Spleen (tissue), 11 donors: ENCODE measurements at regions not wholly inside any gene's neighbourhood (a gene's known extent, or its start where the extent isn't known, plus 50 kb on each side); places are given as distances from the start of the nearest gene placed in this dataset.

Experiments
- DNase-seq: peaks from one replicate; pipeline ENCODE4 v3.0.0-alpha.2; 2020
- H3K27ac ChIP-seq, 8 donors: fragments of 200-600 bp; sonication (generic) in 7 of 8; 1 replicate in 4 of 8; 2 replicates in 4 of 8; pipeline versions ENCODE4 v1.5.0 to v1.8.0; 2016 to 2021; ENCODE audit warnings: inconsistent platforms in 4 of 8, mild to moderate bottlenecking in 4 of 8, moderate library complexity in 1 of 8
- H3K27me3 ChIP-seq, 7 donors: fragments of 200-600 bp; sonication (generic) in 6 of 7; replicated peaks in 1 of 7; 1 replicate in 4 of 7; 2 replicates in 3 of 7; pipeline versions ENCODE4 v1.5.0 to v1.8.0; 2016 to 2021; ENCODE audit warnings: inconsistent platforms in 3 of 7, mild to moderate bottlenecking in 1 of 7
- H3K36me3 ChIP-seq, 6 donors: fragments of 200-600 bp; sonication (generic) in 5 of 6; 1 replicate in 4 of 6; 2 replicates in 2 of 6; pipeline versions ENCODE4 v1.5.0 to v1.8.0; 2016 to 2021; ENCODE audit warnings: inconsistent platforms in 2 of 6
- H3K4me1 ChIP-seq, 6 donors: fragments of 200-600 bp; sonication (generic) in 5 of 6; 1 replicate in 3 of 6; 2 replicates in 3 of 6; pipeline versions ENCODE4 v1.5.0 to v1.8.0; 2016 to 2021; ENCODE audit warnings: inconsistent platforms in 3 of 6
- H3K4me3 ChIP-seq, 8 donors: fragments of 200-600 bp; sonication (generic) in 7 of 8; 1 replicate in 4 of 8; 2 replicates in 4 of 8; pipeline versions ENCODE4 v1.5.0 to v1.8.0; 2016 to 2021; ENCODE audit warnings: inconsistent platforms in 4 of 8, mild to moderate bottlenecking in 4 of 8, moderate library complexity in 2 of 8
- H3K9me3 ChIP-seq, 8 donors: fragments of 200-600 bp; sonication (generic) in 7 of 8; 1 replicate in 4 of 8; 2 replicates in 4 of 8; pipeline versions ENCODE4 v1.5.0 to v1.8.0; 2016 to 2021; ENCODE audit warnings: inconsistent platforms in 4 of 8
- POLR2A ChIP-seq, 3 donors: fragments of 450-650 bp; IDR thresholded peaks; one replicate each; pipeline ENCODE4 v1.5.1; 2017; ENCODE audit warnings: antibody characterized with exemption in 3 of 3, mild to moderate bottlenecking in 1 of 3
- POLR2AphosphoS5 ChIP-seq, 3 donors: sonication (generic); formaldehyde crosslinking; IDR thresholded peaks; one replicate each; pipeline ENCODE4 v1.5.1; 2017; ENCODE audit warnings: antibody characterized with exemption in 3 of 3
- WGBS, 5 donors: extraction: QIAGEN DNeasy Blood & Tissue Kit in 3 of 5; methylation state at CpG; one replicate each; pipeline versions ENCODE4 v1.1.5 to v1.1.7; 2013 to 2018; 5-methylcytosine and 5-hydroxymethylcytosine counted together
- intact Hi-C: fragments of 100-400 bp; cut with DNase I; formaldehyde crosslinking; loops from one replicate; pipeline ENCODE4 v1.15.0; 2023; ENCODE audit warnings: low total_unique reads
- TF ChIP-seq, protein P1 (sequence below), 11 experiments: fragments of 200-600 bp in 7 of 11; fragments of 450-650 bp in 4 of 11; sonication (generic) in 4 of 11; IDR thresholded peaks in 8 of 11; conservative IDR thresholded peaks in 3 of 11; 1 replicate in 7 of 11; 2 replicates in 4 of 11; pipeline versions ENCODE4 v1.4.0 to v1.8.0; 2016 to 2021; ENCODE audit warnings: antibody characterized with exemption in 11 of 11, inconsistent platforms in 4 of 11, mild to moderate bottlenecking in 1 of 11
- donor health status: healthy with polysubstance abuse.
- donor health status: DM: no; HTN: no; CAD: no; lungs with moderate emphysema.
- donor health status: DM: no; HTN: no; CAD: no.
- donor health status: Bipolar disorder and iron deficiency.
- donor health status: healthy.
- donor health status: DM: no; HTN: no; CAD: no.
- donor health status: DM: yes; HTN: yes; CAD: no.

- H3K9me3 ChIP-seq, result no peaks in the 10 kb centered on the region
- H3K4me3 ChIP-seq, result no peak overlapping the region
- no peaks in the 10 kb centered on the region for H3K36me3 ChIP-seq
- H3K27ac ChIP-seq, result no peak overlapping the region
- H3K27me3 ChIP-seq, result no peaks in the 10 kb centered on the region
- 85 to 94% (median 87%) methylated on average over 9 of the region's 9 CpGs for WGBS, 5 donors
- intact Hi-C loops, result no loop called here
- peaks cover 0 to 17% (median 7%) of the 10 kb centered on the region in 6 donors for H3K4me1 ChIP-seq
- TF ChIP-seq, protein P1, sequence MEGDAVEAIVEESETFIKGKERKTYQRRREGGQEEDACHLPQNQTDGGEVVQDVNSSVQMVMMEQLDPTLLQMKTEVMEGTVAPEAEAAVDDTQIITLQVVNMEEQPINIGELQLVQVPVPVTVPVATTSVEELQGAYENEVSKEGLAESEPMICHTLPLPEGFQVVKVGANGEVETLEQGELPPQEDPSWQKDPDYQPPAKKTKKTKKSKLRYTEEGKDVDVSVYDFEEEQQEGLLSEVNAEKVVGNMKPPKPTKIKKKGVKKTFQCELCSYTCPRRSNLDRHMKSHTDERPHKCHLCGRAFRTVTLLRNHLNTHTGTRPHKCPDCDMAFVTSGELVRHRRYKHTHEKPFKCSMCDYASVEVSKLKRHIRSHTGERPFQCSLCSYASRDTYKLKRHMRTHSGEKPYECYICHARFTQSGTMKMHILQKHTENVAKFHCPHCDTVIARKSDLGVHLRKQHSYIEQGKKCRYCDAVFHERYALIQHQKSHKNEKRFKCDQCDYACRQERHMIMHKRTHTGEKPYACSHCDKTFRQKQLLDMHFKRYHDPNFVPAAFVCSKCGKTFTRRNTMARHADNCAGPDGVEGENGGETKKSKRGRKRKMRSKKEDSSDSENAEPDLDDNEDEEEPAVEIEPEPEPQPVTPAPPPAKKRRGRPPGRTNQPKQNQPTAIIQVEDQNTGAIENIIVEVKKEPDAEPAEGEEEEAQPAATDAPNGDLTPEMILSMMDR (IDR thresholded peaks at IDR 0.05 in 8 of 11, conservative IDR thresholded peaks at IDR 0.05 in 3 of 11), result no peak
- TF ChIP-seq POLR2A (IDR thresholded peaks at IDR 0.05) (no peak), POLR2AphosphoS5 (IDR thresholded peaks at IDR 0.05) (no peak)
- no peak for DNase-seq
These were observed 549.0 kb upstream of the ID2 start for GRCh38 chr2:8132879-8133278.

GRCh38 chr2:8133363-8133762 is 548.5 kb upstream of the ID2 start:
- peaks cover 0 to 17% (median 7%) of the 10 kb centered on the region in 6 donors for H3K4me1 ChIP-seq
- H3K9me3 ChIP-seq, result no peaks in the 10 kb centered on the region
- no peaks in the 10 kb centered on the region for H3K36me3 ChIP-seq
- TF ChIP-seq POLR2A (IDR thresholded peaks at IDR 0.05) (no peak), POLR2AphosphoS5 (IDR thresholded peaks at IDR 0.05) (no peak)
- TF ChIP-seq, protein P1 (IDR thresholded peaks at IDR 0.05 in 8 of 11, conservative IDR thresholded peaks at IDR 0.05 in 3 of 11), result no peak
- 87 to 91% (median 90%) methylated on average over 11 of the region's 11 CpGs for WGBS, 5 donors
- no peak overlapping the region for H3K27ac ChIP-seq
- intact Hi-C loops, result no loop called here
- no peak for DNase-seq
- H3K27me3 ChIP-seq, result no peaks in the 10 kb centered on the region
- H3K4me3 ChIP-seq, result no peak overlapping the region

GRCh38 chr2:8133913-8134472 is 547.9 kb upstream of the ID2 start:
- Histone ChIP-seq H3K36me3 (no peaks in the 10 kb centered on the region), H3K4me1 (peaks cover 0 to 17% (median 7%) of the 10 kb centered on the region in 6 donors), H3K27ac (peak overlapping the region in 5 of 8 donors; percentile 1 to 63 (median 33)), H3K27me3 (no peaks in the 10 kb centered on the region), H3K4me3 (no peak overlapping the region), H3K9me3 (no peaks in the 10 kb centered on the region)
- DNase-seq, result no peak
- 64 to 76% (median 71%) methylated on average over 11 of the region's 11 CpGs for WGBS, 5 donors
- no peak for TF ChIP-seq POLR2AphosphoS5 (IDR thresholded peaks at IDR 0.05)
- intact Hi-C loops, result no loop called here

DNA sequence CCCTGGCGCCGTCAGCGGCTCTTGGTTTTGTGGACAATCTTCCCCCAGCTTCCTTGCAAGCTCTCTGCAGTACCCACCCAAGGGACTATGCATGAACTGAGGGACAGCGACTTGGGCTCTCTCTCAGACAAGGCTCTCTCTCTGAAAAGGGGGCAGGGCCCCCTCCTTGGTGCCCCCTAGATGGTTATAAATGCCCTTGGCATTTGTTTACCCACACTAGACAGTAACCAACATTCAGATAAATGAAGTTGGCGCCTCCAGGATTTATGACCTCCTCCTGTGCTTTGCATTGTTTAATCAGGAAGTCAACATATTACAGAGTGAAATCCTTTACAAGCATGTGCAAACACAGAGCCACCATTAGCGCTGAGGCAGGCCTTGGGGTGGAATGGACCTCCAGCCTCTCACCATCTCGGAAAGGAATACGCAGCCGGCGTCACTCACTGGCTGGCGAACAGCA is 547.4 kb upstream of the ID2 start:
- Histone ChIP-seq H3K9me3 (no peaks in the 10 kb centered on the region), H3K27ac (peak overlapping the region in 5 of 8 donors; percentile 1 to 63 (median 33)), H3K36me3 (no peaks in the 10 kb centered on the region), H3K4me1 (peaks cover 0 to 17% (median 7%) of the 10 kb centered on the region in 6 donors), H3K4me3 (no peak overlapping the region), H3K27me3 (no peaks in the 10 kb centered on the region)
- TF ChIP-seq POLR2AphosphoS5 (IDR thresholded peaks at IDR 0.05) (no peak), POLR2A (IDR thresholded peaks at IDR 0.05) (no peak)
- TF ChIP-seq, protein P1 (IDR thresholded peaks at IDR 0.05 in 8 of 11, conservative IDR thresholded peaks at IDR 0.05 in 3 of 11), result no peak
- DNase-seq, result no peak
- intact Hi-C loops, result no loop called here
- WGBS, 5 donors, result 77 to 81% (median 79%) methylated on average over 11 of the region's 11 CpGs
